Dermis microvascular lymphatic vessel endothelial cell (primary cell): ENCODE measurements at regions not wholly inside any gene's neighbourhood (a gene's known extent, or its start where the extent isn't known, plus 50 kb on each side); places are given as distances from the start of the nearest gene placed in this dataset.
"Not testable (repeated sequence)": the region's sequence is repeated elsewhere in the genome, so short reads cannot be mapped to it uniquely, and the experiment has no call there.

ENCODE experiments used
- DNase-seq, 2 donors: peaks; one replicate each; pipeline versions ENCODE4 v3.0.0 to v3.0.0-alpha.2; 2010; ENCODE audit warnings: low read depth in 2 of 2

GRCh38 chr4:130056286-130056685 is 960.3 kb downstream of the C4orf33 start:
- no peak for DNase-seq

DNA sequence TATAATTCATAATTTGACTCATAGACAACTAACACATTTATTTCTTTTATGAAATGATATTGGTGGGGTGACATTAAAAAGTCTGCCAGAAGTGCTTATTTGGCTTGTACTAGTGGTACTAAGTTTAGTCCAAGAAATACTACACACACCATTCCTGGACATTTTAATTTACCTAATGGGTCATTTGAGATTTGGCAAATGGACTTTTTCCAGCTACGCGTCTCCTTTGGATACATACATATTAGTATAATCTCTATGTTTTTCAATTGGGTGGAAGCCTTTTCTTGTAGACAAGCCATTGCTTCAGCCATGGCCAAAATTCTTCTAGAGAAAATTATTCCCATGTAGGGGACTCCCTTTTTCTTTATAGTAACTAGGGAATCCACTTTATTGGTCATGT is 968.5 kb downstream of the C4orf33 start:
- DNase-seq, result no peak

DNA sequence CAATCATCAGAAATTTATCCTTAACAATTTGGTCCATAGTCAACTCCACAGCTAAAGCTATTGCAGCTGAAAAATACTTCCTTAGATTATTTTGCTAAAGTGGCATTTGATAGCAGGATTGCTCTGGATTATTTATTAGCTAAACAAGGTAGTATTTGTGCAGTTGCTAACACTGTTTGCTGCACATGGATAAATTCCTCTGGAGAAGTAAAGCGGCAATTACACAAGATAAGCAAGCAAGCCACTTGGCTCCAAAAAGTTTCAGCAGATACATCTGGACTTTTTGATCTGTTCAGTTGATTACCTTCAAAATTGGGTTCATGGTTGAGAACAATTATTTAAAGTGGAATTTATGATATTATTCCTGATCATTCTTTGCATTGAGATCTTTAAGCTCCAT is 971.5 kb downstream of the C4orf33 start:
- no peak for DNase-seq

DNA sequence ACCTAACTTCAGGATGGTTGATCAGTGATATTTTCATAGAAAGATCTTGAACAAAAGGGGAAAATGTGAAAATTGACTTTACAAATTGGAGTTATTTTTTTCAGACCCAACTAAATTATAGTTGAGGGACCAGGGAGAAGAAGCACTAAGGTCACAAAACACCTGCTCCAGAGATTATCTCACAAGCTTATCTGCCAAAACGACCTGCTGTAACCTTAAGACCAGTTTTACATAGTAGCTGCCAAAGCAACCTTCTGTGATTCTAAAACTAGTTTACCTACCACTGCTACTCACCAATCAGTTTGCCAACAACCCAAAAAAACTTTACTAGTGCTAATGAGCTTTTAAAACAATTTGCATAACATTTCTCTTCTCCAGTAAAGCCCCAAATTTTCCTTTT is 972.1 kb downstream of the C4orf33 start:
- no peak for DNase-seq

GRCh38 chr4:130071746-130072145 is 975.8 kb downstream of the C4orf33 start:
- DNase-seq, result no peak

- DNase-seq, result no peak
Measured at GRCh38 chr4:130073145-130073790, 977.3 kb downstream of the C4orf33 start.

GRCh38 chr4:130074096-130074495 is 978.1 kb downstream of the C4orf33 start:
- no peak for DNase-seq

DNA sequence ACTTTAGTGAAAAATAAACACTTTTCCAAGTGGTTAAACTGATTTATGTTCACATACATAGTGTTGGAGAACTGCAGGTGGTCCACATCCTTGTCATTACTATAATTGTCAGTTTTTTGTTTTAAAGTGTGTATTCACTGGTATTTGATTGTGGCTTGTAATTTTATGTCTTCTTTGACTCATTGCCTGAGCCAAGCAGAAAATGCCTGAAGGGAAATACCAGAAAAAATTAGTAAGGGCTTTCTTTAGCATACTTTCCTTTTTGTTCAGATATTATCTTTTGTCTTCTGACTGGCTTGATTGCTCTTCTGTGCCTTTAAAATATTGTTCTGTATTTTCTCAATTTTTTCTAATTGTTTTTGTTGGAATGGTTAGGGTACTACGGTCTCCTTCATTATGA is 981.3 kb downstream of the C4orf33 start:
- no peak for DNase-seq

DNA sequence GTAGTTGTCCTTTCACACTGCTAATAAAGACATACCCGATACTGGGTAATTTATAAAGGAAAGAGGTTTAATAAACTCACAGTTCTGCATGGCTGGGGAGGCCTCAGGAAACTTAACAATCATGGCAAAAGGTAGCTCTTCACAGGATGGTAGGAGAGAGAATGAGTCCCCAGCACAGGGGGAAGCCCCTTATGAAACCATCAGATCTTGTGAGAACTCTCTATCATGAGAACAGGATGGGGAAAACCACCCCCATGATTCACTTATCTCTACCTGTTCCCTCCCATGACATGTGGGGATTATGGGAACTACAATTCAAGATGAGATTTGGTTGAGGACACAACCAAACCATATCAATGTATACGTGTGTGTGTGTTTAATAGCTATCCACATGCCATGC is 983.1 kb downstream of the C4orf33 start:
- DNase-seq, result not testable (repeated sequence)

- DNase-seq, result no peak
Measured at GRCh38 chr4:130080872-130081451, 985.0 kb downstream of the C4orf33 start.

- DNase-seq, result no peak
Measured at GRCh38 chr4:130090427-130090826, 994.5 kb downstream of the C4orf33 start.

DNA sequence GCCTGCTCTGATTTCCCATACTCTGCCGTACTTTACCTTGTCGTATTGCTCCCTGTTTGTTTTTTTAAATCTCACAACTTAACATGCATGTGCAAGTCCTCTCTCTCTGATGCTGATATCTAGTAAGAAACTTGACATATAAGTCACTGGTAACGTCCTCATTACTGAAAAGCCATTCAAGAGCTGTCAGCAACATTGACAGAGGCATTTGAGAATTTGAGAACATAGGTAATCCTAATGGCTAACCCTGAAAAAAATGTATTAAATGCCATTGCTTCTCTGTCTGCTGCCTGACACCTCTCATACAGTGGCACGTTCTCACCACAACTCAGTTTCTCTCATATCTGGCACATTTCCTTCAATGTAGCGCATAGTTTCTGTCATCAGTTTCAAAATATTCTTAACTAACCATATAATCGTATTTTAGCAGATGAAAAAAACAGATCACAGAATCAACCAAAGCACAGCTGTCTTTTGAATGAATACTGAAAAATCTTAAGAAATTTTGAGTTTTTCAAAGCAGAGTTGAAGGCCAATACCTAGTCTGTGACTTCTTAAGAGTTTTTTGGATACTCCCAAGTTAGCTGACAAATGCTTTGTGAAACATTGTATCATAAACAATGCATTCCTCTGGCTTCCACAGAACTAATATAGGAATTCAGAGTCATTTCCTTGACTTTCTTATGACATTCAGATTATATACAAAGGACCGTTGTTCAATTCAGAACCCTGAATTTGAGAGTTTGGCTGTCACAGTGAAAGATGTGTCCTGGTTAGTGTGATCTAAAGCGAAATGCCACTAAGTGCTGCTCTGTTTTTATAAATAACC is 996.4 kb downstream of the C4orf33 start:
- no peak for DNase-seq

- DNase-seq, result no peak
Measured at GRCh38 chr4:130099105-130099504, 1003.2 kb downstream of the C4orf33 start.

DNA sequence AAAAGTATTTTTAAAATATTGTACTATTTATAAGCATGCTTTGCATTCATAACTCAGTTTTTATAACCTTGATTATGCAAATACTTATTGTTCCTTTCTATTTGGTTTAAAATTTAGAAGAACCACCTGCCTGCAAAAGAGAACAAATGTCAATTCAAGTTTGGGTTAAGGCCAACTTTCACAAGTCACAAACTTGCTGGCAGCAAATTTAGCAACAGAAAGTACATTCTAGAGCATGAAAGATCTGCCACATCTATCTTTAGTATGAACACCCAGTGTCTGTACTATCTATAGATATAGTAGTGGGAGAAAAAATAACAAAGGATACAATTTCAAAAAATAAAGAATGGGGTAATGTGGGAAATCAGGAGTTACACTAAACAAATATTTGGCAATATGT is 1014.2 kb downstream of the C4orf33 start:
- no peak for DNase-seq

DNA sequence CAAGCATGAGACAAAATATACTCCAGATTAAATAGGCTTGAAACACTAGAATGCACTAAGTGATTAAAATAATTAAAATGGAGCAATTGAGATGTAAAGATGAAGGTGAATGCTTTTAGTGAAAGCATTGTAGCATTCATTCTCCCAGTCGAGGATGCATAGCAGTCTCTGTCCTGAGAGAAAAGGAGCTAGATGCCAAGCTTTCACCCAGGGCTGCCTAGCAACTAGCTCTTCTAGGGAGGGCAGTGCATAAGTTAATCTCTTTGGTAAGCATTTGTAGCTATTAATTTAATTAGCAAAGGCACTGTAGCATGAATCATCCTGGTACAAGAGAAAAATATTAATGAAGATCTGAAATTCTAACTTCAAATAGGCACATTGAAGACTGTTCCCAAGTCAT is 1014.8 kb downstream of the C4orf33 start:
- DNase-seq, result no peak

GRCh38 chr4:130124066-130124465 is 1028.1 kb downstream of the C4orf33 start:
- DNase-seq, result no peak

DNA sequence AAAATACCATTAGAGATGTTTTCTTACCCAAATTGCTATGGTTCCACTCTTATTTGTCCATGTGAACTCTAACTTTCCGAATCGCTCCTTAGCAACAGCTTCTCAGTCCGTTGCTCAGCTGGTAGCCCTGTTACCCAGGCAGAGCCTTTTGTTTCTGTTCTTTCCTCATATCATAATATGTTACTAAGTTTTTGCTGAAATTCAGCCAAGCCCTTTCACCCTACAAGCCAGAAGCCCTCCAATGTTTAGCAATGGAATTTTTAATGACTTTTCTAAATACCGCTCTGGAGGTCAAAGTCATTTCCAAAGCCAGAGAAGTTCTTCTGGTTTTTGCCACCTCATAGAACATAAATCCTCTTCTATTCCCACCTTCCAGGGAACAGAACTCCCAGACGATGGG is 1029.5 kb downstream of the C4orf33 start:
- DNase-seq, result no peak

- DNase-seq, result no peak
Measured at GRCh38 chr4:130127297-130127696, 1031.3 kb downstream of the C4orf33 start.

DNA sequence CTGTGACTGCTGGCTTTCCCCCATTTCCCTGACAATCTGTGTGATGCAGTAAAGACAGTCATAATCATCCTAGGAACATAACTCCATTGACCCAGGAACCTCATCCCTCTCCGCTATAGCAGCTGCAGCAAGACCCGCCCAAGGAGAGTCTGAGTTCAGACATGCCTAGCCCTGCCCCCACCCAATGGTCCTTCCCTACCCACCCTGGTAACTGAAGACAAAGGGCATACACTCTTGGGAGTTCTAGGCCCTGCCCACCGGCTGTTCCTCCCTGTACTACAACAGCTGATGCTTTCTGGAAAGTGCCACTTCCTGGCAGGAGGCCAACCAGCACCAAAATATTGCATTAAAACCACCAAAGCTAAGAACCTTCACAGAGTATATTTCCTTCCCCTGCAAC is 1035.6 kb downstream of the C4orf33 start:
- no peak for DNase-seq

DNA sequence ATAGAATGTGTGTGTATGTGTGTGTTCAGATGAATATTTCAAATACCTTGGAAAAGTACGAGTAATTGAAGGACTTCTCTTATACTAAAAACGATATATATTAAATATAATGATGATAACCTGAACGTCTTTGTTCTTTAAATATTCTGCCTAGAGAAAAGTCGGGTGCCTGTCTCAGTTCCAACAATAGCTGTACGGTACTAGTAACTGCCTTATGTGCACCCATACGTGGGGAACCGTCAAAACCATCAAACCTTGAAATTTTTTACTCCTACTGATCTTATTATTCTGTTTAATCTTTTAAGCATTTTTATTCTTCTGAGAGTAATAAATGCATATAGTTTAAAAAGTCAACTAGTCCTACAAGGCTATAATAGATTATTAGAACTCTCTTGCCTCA is 1045.7 kb downstream of the C4orf33 start:
- DNase-seq, result no peak

- no peak for DNase-seq
Measured at GRCh38 chr4:130143656-130144055, 1047.7 kb downstream of the C4orf33 start.

GRCh38 chr4:130146773-130147172 is 1050.8 kb downstream of the C4orf33 start:
- no peak for DNase-seq

DNA sequence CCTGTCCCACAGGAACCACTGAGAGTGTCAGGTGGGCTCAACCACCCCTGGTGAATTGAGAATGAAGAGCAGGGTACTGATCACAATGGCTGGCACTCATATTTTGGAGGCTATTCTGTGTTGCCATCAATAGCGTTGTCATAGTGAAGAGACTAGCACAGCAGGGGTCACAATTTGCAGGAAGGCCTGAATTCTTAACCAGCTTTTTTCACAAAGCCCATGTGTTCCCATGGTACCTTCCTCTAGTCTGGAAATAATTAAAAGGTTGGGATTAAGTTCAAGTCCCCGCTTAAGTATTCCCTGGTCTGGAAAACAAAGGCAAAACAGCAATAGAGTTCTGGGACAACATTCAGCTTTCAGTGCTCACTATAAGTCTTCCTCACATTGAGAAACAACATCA is 1051.7 kb downstream of the C4orf33 start:
- no peak for DNase-seq
